Transverse colon (tissue), 4 donors: ENCODE measurements at regions not wholly inside any gene's neighbourhood (a gene's known extent, or its start where the extent isn't known, plus 50 kb on each side); places are given as distances from the start of the nearest gene placed in this dataset.

Experiments
- CTCF ChIP-seq, 5 experiments: fragments of 200-600 bp in 3 of 5; fragments of 450-650 bp in 2 of 5; sonication (generic) in 3 of 5; IDR thresholded peaks; 1 replicate in 2 of 5; 2 replicates in 3 of 5; pipeline ENCODE4 v1.5.1; 2016 to 2017; ENCODE audit warnings: antibody characterized with exemption in 5 of 5, inconsistent platforms in 3 of 5, mild to moderate bottlenecking in 2 of 5, moderate library complexity in 1 of 5
- POLR2A ChIP-seq: fragments of 450-650 bp; IDR thresholded peaks from one replicate; pipeline ENCODE4 v1.6.1; 2016; ENCODE audit warnings: antibody characterized with exemption, mild to moderate bottlenecking, moderate library complexity
- POLR2AphosphoS5 ChIP-seq, 3 donors: sonication (generic); formaldehyde crosslinking; IDR thresholded peaks; one replicate each; pipeline ENCODE4 v1.6.1; 2016; ENCODE audit warnings: antibody characterized with exemption in 3 of 3

GRCh38 chr5:57335092-57335660 lies 147.4 kb downstream of the ACTBL2 start:
- TF ChIP-seq CTCF (IDR thresholded peaks at IDR 0.05) (no peak), POLR2A (no peak), POLR2AphosphoS5 (IDR thresholded peaks at IDR 0.05) (no peak)
